Thyroid gland (tissue), 4 donors: ENCODE measurements at regions not wholly inside any gene's neighbourhood (a gene's known extent, or its start where the extent isn't known, plus 50 kb on each side); places are given as distances from the start of the nearest gene placed in this dataset.

ENCODE experiments used
- POLR2A ChIP-seq, 2 donors: fragments of 450-650 bp; IDR thresholded peaks; one replicate each; pipeline ENCODE4 v1.6.1; 2017; ENCODE audit warnings: antibody characterized with exemption in 2 of 2, mild to moderate bottlenecking in 2 of 2, moderate library complexity in 1 of 2
- TF ChIP-seq, protein P1 (sequence below), 6 experiments: fragments of 200-600 bp in 3 of 6; fragments of 450-650 bp in 3 of 6; sonication (generic) in 3 of 6; IDR thresholded peaks; one replicate each; pipeline ENCODE4 v1.5.1; 2016 to 2019; ENCODE audit warnings: antibody characterized with exemption in 6 of 6, mild to moderate bottlenecking in 2 of 6, inconsistent platforms in 1 of 6, moderate library complexity in 1 of 6

DNA sequence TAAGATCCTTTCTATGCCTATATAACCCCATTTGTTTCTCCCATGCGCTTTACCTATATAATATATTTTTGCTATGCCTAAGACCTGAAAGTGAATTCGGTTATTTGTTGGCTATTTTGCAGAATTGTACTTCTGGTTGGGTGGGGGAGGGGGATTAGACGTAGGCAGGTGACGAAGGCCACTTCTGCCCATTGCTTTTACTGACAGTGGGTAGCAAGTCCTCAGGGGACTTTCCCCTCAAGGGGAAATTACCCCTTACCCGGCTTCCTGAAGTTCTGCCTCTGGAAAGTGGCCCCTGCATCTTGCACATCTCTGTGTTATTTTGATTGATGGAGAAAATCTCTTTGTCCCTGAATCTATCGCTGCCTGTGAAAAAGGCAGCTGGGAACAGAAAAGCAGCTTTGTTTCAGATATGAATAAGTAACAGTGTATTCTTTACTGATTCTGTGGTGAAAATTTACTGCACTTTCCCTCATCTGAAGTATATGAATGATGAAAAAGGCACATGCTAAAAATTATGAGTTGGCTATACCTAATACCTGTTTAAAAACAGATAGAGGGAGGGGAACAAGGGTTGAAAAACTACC is 133.9 kb downstream of the UTRN start:
- TF ChIP-seq, protein P1, sequence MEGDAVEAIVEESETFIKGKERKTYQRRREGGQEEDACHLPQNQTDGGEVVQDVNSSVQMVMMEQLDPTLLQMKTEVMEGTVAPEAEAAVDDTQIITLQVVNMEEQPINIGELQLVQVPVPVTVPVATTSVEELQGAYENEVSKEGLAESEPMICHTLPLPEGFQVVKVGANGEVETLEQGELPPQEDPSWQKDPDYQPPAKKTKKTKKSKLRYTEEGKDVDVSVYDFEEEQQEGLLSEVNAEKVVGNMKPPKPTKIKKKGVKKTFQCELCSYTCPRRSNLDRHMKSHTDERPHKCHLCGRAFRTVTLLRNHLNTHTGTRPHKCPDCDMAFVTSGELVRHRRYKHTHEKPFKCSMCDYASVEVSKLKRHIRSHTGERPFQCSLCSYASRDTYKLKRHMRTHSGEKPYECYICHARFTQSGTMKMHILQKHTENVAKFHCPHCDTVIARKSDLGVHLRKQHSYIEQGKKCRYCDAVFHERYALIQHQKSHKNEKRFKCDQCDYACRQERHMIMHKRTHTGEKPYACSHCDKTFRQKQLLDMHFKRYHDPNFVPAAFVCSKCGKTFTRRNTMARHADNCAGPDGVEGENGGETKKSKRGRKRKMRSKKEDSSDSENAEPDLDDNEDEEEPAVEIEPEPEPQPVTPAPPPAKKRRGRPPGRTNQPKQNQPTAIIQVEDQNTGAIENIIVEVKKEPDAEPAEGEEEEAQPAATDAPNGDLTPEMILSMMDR (IDR thresholded peaks at IDR 0.05): no peak
- no peak for TF ChIP-seq POLR2A (IDR thresholded peaks at IDR 0.05)
